Neural progenitor cell (in vitro differentiated cells): ENCODE measurements at regions not wholly inside any gene's neighbourhood (a gene's known extent, or its start where the extent isn't known, plus 50 kb on each side); places are given as distances from the start of the nearest gene placed in this dataset.

Experiments
- EZH2 ChIP-seq: fragments of 200-600 bp; sonication (generic); IDR thresholded peaks from 2 replicates; pipeline ENCODE4 v1.6.1; 2017; ENCODE audit warnings: antibody characterized with exemption, mild to moderate bottlenecking, moderate library complexity
- EZH2phosphoT487 ChIP-seq: fragments of 200-600 bp; sonication (generic); IDR thresholded peaks from 2 replicates; pipeline ENCODE4 v1.6.1; 2017; ENCODE audit warnings: antibody characterized with exemption
- TF ChIP-seq, protein P1 (sequence below): fragments of 200-600 bp; sonication (generic); IDR thresholded peaks from 2 replicates; pipeline ENCODE4 v1.5.1; 2017; ENCODE audit warnings: antibody characterized with exemption, mild to moderate bottlenecking

DNA sequence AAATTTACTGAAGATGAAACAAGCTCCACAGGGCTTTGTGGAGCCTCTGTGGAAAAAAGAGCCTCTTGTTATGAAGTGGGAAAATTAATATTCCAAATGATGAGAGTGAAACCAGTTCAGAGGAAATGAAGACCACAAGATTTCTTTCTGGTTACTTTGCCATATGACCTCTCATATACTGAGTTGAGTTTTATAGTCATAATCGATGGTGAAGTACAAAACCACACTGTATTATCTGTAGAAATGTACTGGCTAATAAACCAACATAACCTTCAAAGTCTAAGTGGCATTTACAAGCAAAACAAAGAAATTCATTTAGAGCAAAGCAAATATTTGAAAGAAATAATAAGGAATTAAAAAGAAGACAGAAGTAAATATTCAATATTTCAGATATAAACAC, 662.6 kb upstream of the ZWINT start:
- TF ChIP-seq, protein P1, sequence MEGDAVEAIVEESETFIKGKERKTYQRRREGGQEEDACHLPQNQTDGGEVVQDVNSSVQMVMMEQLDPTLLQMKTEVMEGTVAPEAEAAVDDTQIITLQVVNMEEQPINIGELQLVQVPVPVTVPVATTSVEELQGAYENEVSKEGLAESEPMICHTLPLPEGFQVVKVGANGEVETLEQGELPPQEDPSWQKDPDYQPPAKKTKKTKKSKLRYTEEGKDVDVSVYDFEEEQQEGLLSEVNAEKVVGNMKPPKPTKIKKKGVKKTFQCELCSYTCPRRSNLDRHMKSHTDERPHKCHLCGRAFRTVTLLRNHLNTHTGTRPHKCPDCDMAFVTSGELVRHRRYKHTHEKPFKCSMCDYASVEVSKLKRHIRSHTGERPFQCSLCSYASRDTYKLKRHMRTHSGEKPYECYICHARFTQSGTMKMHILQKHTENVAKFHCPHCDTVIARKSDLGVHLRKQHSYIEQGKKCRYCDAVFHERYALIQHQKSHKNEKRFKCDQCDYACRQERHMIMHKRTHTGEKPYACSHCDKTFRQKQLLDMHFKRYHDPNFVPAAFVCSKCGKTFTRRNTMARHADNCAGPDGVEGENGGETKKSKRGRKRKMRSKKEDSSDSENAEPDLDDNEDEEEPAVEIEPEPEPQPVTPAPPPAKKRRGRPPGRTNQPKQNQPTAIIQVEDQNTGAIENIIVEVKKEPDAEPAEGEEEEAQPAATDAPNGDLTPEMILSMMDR: no peak
- no peak for TF ChIP-seq EZH2phosphoT487
- no peak for TF ChIP-seq EZH2
